Spleen (tissue), 11 donors: ENCODE measurements at regions not wholly inside any gene's neighbourhood (a gene's known extent, or its start where the extent isn't known, plus 50 kb on each side); places are given as distances from the start of the nearest gene placed in this dataset.

Experiments used
- DNase-seq: peaks from one replicate; pipeline ENCODE4 v3.0.0-alpha.2; 2020
- H3K27ac ChIP-seq, 8 donors: fragments of 200-600 bp; sonication (generic) in 7 of 8; 1 replicate in 4 of 8; 2 replicates in 4 of 8; pipeline versions ENCODE4 v1.5.0 to v1.8.0; 2016 to 2021; ENCODE audit warnings: inconsistent platforms in 4 of 8, mild to moderate bottlenecking in 4 of 8, moderate library complexity in 1 of 8
- H3K27me3 ChIP-seq, 7 donors: fragments of 200-600 bp; sonication (generic) in 6 of 7; replicated peaks in 1 of 7; 1 replicate in 4 of 7; 2 replicates in 3 of 7; pipeline versions ENCODE4 v1.5.0 to v1.8.0; 2016 to 2021; ENCODE audit warnings: inconsistent platforms in 3 of 7, mild to moderate bottlenecking in 1 of 7
- H3K36me3 ChIP-seq, 6 donors: fragments of 200-600 bp; sonication (generic) in 5 of 6; 1 replicate in 4 of 6; 2 replicates in 2 of 6; pipeline versions ENCODE4 v1.5.0 to v1.8.0; 2016 to 2021; ENCODE audit warnings: inconsistent platforms in 2 of 6
- H3K4me1 ChIP-seq, 6 donors: fragments of 200-600 bp; sonication (generic) in 5 of 6; 1 replicate in 3 of 6; 2 replicates in 3 of 6; pipeline versions ENCODE4 v1.5.0 to v1.8.0; 2016 to 2021; ENCODE audit warnings: inconsistent platforms in 3 of 6
- H3K4me3 ChIP-seq, 8 donors: fragments of 200-600 bp; sonication (generic) in 7 of 8; 1 replicate in 4 of 8; 2 replicates in 4 of 8; pipeline versions ENCODE4 v1.5.0 to v1.8.0; 2016 to 2021; ENCODE audit warnings: inconsistent platforms in 4 of 8, mild to moderate bottlenecking in 4 of 8, moderate library complexity in 2 of 8
- H3K9me3 ChIP-seq, 8 donors: fragments of 200-600 bp; sonication (generic) in 7 of 8; 1 replicate in 4 of 8; 2 replicates in 4 of 8; pipeline versions ENCODE4 v1.5.0 to v1.8.0; 2016 to 2021; ENCODE audit warnings: inconsistent platforms in 4 of 8
- CTCF ChIP-seq, 11 experiments: fragments of 200-600 bp in 7 of 11; fragments of 450-650 bp in 4 of 11; sonication (generic) in 4 of 11; IDR thresholded peaks in 8 of 11; conservative IDR thresholded peaks in 3 of 11; 1 replicate in 7 of 11; 2 replicates in 4 of 11; pipeline versions ENCODE4 v1.4.0 to v1.8.0; 2016 to 2021; ENCODE audit warnings: antibody characterized with exemption in 11 of 11, inconsistent platforms in 4 of 11, mild to moderate bottlenecking in 1 of 11
- POLR2A ChIP-seq, 3 donors: fragments of 450-650 bp; IDR thresholded peaks; one replicate each; pipeline ENCODE4 v1.5.1; 2017; ENCODE audit warnings: antibody characterized with exemption in 3 of 3, mild to moderate bottlenecking in 1 of 3
- POLR2AphosphoS5 ChIP-seq, 3 donors: sonication (generic); formaldehyde crosslinking; IDR thresholded peaks; one replicate each; pipeline ENCODE4 v1.5.1; 2017; ENCODE audit warnings: antibody characterized with exemption in 3 of 3
- WGBS, 5 donors: extraction: QIAGEN DNeasy Blood & Tissue Kit in 3 of 5; methylation state at CpG; one replicate each; pipeline versions ENCODE4 v1.1.5 to v1.1.7; 2013 to 2018; 5-methylcytosine and 5-hydroxymethylcytosine counted together
- intact Hi-C: fragments of 100-400 bp; cut with DNase I; formaldehyde crosslinking; loops from one replicate; pipeline ENCODE4 v1.15.0; 2023; ENCODE audit warnings: low total_unique reads
- donor health status: healthy with polysubstance abuse.
- donor health status: DM: no; HTN: no; CAD: no; lungs with moderate emphysema.
- donor health status: DM: no; HTN: no; CAD: no.
- donor health status: Bipolar disorder and iron deficiency.
- donor health status: healthy.
- donor health status: DM: no; HTN: no; CAD: no.
- donor health status: DM: yes; HTN: yes; CAD: no.

- no peaks in the 10 kb centered on the region for H3K9me3 ChIP-seq
Observed at GRCh38 chr10:118107040-118107439, 60.3 kb upstream of the RAB11FIP2 start.

GRCh38 chr10:118106426-118106825 is 59.7 kb upstream of the RAB11FIP2 start:
- peaks cover 0 to 17% (median 0%) of the 10 kb centered on the region in 7 donors for H3K27me3 ChIP-seq
- intact Hi-C loops: no loop called here
- no peaks in the 10 kb centered on the region for H3K4me1 ChIP-seq
- H3K36me3 ChIP-seq: no peaks in the 10 kb centered on the region
- H3K27ac ChIP-seq: no peak overlapping the region
- WGBS, 5 donors: 44 to 58% (median 50%) methylated on average over 3 of the region's 3 CpGs
- DNase-seq: no peak
- H3K9me3 ChIP-seq: no peaks in the 10 kb centered on the region
- TF ChIP-seq CTCF (IDR thresholded peaks at IDR 0.05 in 8 of 11, conservative IDR thresholded peaks at IDR 0.05 in 3 of 11) (peak in 6 of 11 experiments; percentile 18 to 37 (median 26)), POLR2AphosphoS5 (IDR thresholded peaks at IDR 0.05) (no peak)
- H3K4me3 ChIP-seq: no peak overlapping the region

More at GRCh38 chr10:118107040-118107439, 60.3 kb upstream of the RAB11FIP2 start:
- whole genome bisulfite sequencing, 5 donors: 74 to 100% (median 81%) methylated on average over 1 of the region's 1 CpG
- Histone ChIP-seq H3K27me3 (peaks cover 0 to 17% (median 0%) of the 10 kb centered on the region in 7 donors), H3K4me3 (no peak overlapping the region), H3K4me1 (no peaks in the 10 kb centered on the region), H3K36me3 (no peaks in the 10 kb centered on the region), H3K27ac (no peak overlapping the region)
- intact Hi-C loops: no loop called here
- TF ChIP-seq CTCF (IDR thresholded peaks at IDR 0.05 in 8 of 11, conservative IDR thresholded peaks at IDR 0.05 in 3 of 11) (no peak), POLR2AphosphoS5 (IDR thresholded peaks at IDR 0.05) (no peak), POLR2A (IDR thresholded peaks at IDR 0.05) (no peak)
- no peak for DNase-seq

GRCh38 chr10:118102121-118102520 is 55.4 kb upstream of the RAB11FIP2 start:
- intact Hi-C loops: no loop called here
- Histone ChIP-seq H3K36me3 (no peaks in the 10 kb centered on the region), H3K27ac (no peak overlapping the region), H3K27me3 (peaks cover 0 to 9% (median 0%) of the 10 kb centered on the region in 7 donors), H3K9me3 (no peaks in the 10 kb centered on the region), H3K4me1 (no peaks in the 10 kb centered on the region), H3K4me3 (no peak overlapping the region)
- no peak for TF ChIP-seq POLR2A (IDR thresholded peaks at IDR 0.05)
- no peak for TF ChIP-seq CTCF (IDR thresholded peaks at IDR 0.05 in 8 of 11, conservative IDR thresholded peaks at IDR 0.05 in 3 of 11)
- no peak for TF ChIP-seq POLR2AphosphoS5 (IDR thresholded peaks at IDR 0.05)
- DNase-seq: no peak
- WGBS, 5 donors: 66 to 76% (median 70%) methylated on average over 1 of the region's 1 CpG

- Histone ChIP-seq H3K27ac (no peak overlapping the region), H3K27me3 (peaks cover 0 to 6% (median 0%) of the 10 kb centered on the region in 7 donors), H3K36me3 (no peaks in the 10 kb centered on the region), H3K9me3 (no peaks in the 10 kb centered on the region), H3K4me1 (no peaks in the 10 kb centered on the region), H3K4me3 (no peak overlapping the region)
- DNase-seq: no peak
- intact Hi-C loops: no loop called here
- no peak for TF ChIP-seq POLR2AphosphoS5 (IDR thresholded peaks at IDR 0.05)
- no peak for TF ChIP-seq CTCF (IDR thresholded peaks at IDR 0.05 in 8 of 11, conservative IDR thresholded peaks at IDR 0.05 in 3 of 11)
- no peak for TF ChIP-seq POLR2A (IDR thresholded peaks at IDR 0.05)
- WGBS, 5 donors: 64 to 80% (median 75%) methylated on average over 3 of the region's 3 CpGs
Observed at GRCh38 chr10:118101501-118101900, 54.8 kb upstream of the RAB11FIP2 start.
